GM18868 (cell line): ENCODE measurements at regions not wholly inside any gene's neighbourhood (a gene's known extent, or its start where the extent isn't known, plus 50 kb on each side); places are given as distances from the start of the nearest gene placed in this dataset.

Source experiments
- ATAC-seq: cut with Tn5 transposase; IDR thresholded peaks from one replicate; pipeline ENCODE4 v1.9.1; 2021; ENCODE audit warnings: mild to moderate bottlenecking, moderate library complexity; ENCODE audit not compliant: unreplicated experiment

DNA sequence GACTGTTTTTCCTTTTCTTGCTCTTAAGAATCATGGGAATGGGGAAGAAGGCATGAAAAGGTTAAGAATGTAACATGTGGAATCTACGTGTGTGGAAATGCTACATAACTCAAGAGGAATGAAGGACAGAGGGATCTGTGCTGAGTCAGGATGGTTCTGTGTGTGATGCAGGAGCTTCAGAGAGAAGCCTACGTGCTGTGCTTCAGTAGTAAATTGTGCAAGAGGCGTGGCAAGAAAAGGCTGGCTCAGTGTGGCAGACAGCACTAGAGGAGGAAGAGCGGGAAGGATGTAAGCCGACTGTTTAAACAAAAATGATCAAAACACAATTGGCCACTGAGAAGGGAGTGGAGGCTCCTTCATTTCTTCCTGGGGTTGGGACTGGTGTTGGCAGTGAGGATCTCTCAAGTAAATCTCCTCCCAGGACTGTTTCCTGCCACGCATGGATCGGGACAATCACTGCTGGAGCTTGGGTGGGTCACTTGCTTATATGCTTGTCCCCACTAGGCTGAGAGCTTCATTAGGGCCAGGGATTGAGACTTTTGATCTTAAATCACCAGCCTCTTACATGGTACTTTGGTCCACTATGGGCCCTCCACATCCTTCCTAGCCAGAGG is 59.4 kb upstream of the BASP1 start:
- no peak for ATAC-seq

DNA sequence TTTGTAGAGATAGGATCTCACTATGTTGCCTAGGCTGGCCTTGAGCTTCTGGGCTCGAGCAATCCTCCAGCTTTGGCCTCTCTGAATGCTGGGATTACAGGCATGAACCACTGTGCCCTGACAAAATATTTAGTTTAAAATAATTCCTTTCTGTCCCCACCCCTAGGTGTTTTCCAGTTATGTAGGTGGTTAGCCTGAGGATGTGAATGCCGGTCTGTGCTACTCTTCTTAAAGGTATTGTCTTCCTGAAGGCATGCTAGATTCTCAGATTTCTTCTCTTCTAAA is 56.7 kb upstream of the BASP1 start:
- no peak for ATAC-seq

DNA sequence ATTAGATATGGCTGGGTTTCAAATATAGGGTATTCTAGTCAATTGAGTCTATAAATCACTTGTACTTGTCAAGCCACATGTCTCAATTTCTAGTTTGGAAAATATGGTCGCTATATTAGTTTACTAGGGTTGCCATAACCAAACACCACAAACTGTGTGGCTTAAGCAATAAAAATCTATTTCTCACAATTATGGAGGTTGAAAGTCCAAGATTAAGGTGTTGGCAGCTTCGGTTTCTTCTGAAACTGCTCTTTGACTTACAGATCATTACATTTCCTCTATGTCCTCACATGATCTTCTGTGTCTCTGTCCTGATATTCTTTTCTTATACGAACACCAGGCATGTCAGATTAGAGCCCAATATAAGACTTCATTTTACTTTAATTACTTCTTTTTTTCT is 55.8 kb upstream of the BASP1 start:
- no peak for ATAC-seq

DNA sequence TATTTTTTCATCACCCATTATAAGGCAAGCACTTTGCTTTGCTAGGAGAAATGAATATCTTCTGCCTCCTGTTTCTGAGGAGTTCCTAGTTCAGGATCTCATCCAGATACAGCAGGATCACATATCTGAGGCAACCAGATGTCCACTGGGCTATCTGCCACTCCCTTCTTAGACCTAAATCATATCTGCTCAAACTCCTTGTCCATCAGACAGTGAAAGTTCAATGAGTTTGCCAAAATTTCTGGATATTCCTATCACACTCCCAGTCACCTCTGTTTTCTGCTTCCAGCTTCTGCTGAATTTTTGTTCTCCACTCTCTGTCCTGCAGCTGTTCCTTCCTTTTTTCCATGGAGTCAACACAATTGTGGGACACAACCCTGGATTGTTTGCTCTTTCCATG is 54.2 kb upstream of the BASP1 start:
- no peak for ATAC-seq

DNA sequence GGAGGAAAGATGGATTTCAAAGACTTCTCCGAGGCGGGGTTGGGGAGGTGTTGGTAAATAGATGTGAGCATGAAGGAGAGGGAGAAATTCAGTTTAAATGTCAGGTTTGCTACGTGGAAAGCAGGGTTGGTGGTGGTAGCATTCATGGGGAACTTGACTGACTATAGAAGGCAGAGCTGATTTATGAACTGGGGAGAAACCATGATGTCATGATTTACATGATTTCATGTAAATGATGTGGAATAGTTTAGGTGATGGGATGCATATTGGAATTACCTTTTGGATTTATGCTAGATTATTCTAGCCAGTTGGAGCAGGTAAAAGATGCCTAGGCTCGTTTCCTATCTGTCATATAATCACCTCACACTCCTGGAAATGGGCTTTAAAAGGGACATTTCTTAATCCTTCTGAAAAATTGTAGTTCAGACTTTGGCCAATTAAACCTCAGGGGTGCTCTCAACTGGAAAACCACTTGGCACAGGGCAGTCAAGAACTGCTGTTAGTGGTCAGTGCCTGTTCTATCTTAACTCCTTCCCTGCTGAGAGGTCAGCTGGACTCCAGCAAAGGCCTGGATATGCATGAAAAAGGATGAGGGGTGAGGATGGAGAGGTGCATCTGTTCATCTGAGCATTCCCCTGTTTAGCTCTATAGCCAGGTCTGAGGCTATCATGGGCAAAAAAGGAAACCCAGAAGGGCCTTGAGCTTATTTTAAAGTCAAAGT is 50.1 kb upstream of the BASP1 start:
- no peak for ATAC-seq
